GOT3 (cell line): ENCODE measurements at regions not wholly inside any gene's neighbourhood (a gene's known extent, or its start where the extent isn't known, plus 50 kb on each side); places are given as distances from the start of the nearest gene placed in this dataset.

Experiments
- DNase-seq: peaks from one replicate; lab custom pipeline; 2025; ENCODE audit warnings: mixed read lengths; lab: John Stamatoyannopoulos, UW

- DNase-seq = no peak
Measured at GRCh38 chr4:181194096-181194495, 1049.1 kb upstream of the TENM3 start.

- no peak for DNase-seq
Measured at GRCh38 chr4:181200076-181200475, 1043.1 kb upstream of the TENM3 start.

- DNase-seq = no peak
Measured at GRCh38 chr4:181202240-181202639, 1041.0 kb upstream of the TENM3 start.

- DNase-seq = no peak
Measured at GRCh38 chr4:181204109-181204508, 1039.1 kb upstream of the TENM3 start.

- no peak for DNase-seq
Measured at GRCh38 chr4:181213551-181213950, 1029.7 kb upstream of the TENM3 start.

- no peak for DNase-seq
Measured at GRCh38 chr4:181216501-181216900, 1026.7 kb upstream of the TENM3 start.

- DNase-seq = no peak
Measured at GRCh38 chr4:181219783-181220416, 1023.3 kb upstream of the TENM3 start.

- no peak for DNase-seq
Measured at GRCh38 chr4:181224852-181225251, 1018.4 kb upstream of the TENM3 start.

GRCh38 chr4:181225616-181226261 lies 1017.5 kb upstream of the TENM3 start:
- no peak for DNase-seq

GRCh38 chr4:181234951-181235680 lies 1008.1 kb upstream of the TENM3 start:
- DNase-seq = no peak

- no peak for DNase-seq
Measured at GRCh38 chr4:181245326-181245725, 997.9 kb upstream of the TENM3 start.

- DNase-seq = no peak
Measured at GRCh38 chr4:181249031-181249430, 994.2 kb upstream of the TENM3 start.

- no peak for DNase-seq
Measured at GRCh38 chr4:181254771-181255170, 988.4 kb upstream of the TENM3 start.

- no peak for DNase-seq
Measured at GRCh38 chr4:181258569-181258968, 984.6 kb upstream of the TENM3 start.

GRCh38 chr4:181259081-181259709 lies 984.0 kb upstream of the TENM3 start:
- DNase-seq = no peak

- no peak for DNase-seq
Measured at GRCh38 chr4:181261279-181261678, 981.9 kb upstream of the TENM3 start.

GRCh38 chr4:181264893-181265292 lies 978.3 kb upstream of the TENM3 start:
- no peak for DNase-seq

GRCh38 chr4:181265370-181265769 lies 977.8 kb upstream of the TENM3 start:
- no peak for DNase-seq

GRCh38 chr4:181271116-181271640 lies 972.0 kb upstream of the TENM3 start:
- DNase-seq = no peak

GRCh38 chr4:181272422-181272821 lies 970.8 kb upstream of the TENM3 start:
- no peak for DNase-seq

- no peak for DNase-seq
Measured at GRCh38 chr4:181278941-181279340, 964.3 kb upstream of the TENM3 start.

GRCh38 chr4:181281451-181281850 lies 961.8 kb upstream of the TENM3 start:
- DNase-seq = no peak

GRCh38 chr4:181289198-181289597 lies 954.0 kb upstream of the TENM3 start:
- no peak for DNase-seq
